ENCODE measurements at regions not wholly inside any gene's neighbourhood (a gene's known extent, or its start where the extent isn't known, plus 50 kb on each side); places are given as distances from the start of the nearest gene placed in this dataset.

- no peak for DNase-seq (ENCODE audit: low spot score)
- H3K9me3 ChIP-seq (ENCODE audit: low read length): no peaks in the 10 kb centered on the region
- H3K36me3 ChIP-seq (ENCODE audit: insufficient read depth, low read length): no peaks in the 10 kb centered on the region
- no peaks in the 10 kb centered on the region for H4K20me1 ChIP-seq (ENCODE audit: insufficient read depth, low read length)
- no TSS peak for BruUV-seq (replicated peaks)
- intact Hi-C loops (cut with micrococcal nuclease; ENCODE audit: unreplicated experiment): no loop called here
- no peak overlapping the region for H3K27ac ChIP-seq (ENCODE audit: low read depth, low read length, poor library complexity, severe bottlenecking)
- POLR2A ChIA-PET: interaction anchor here (0.7 to 2.3 kb wide), 3 partner anchors 10 to 393 kb away, joined by 3 to 9 read pairs (median 6); no protein-coding TSS in a partner anchor
- H2AFZ ChIP-seq (ENCODE audit: low read length): no peak overlapping the region
- H3K4me3 ChIP-seq (ENCODE audit: low read depth, low read length, poor library complexity, severe bottlenecking): no peak overlapping the region
- no peak for TF ChIP-seq CTCF (conservative IDR thresholded peaks at IDR 0.05; ENCODE audit: low read length)
- no peak for TF ChIP-seq EZH2phosphoT487 (IDR thresholded peaks at IDR 0.05; ENCODE audit: borderline replicate concordance, low read depth, low read length)
- no peaks in the 10 kb centered on the region for H3K4me1 ChIP-seq (ENCODE audit: insufficient read depth, low read length, poor library complexity, severe bottlenecking)
- CTCF ChIA-PET (ENCODE audit: unreplicated experiment): no interaction called here
- H3K9me2 ChIP-seq (ENCODE audit: insufficient read depth, low read length): no peaks in the 10 kb centered on the region
- H3K4me2 ChIP-seq (ENCODE audit: low read length): no peak overlapping the region
- H3K79me2 ChIP-seq (ENCODE audit: insufficient read depth, low read depth, low read length): no peaks in the 10 kb centered on the region
Observed at GRCh38 chr1:106969731-106970130, 86.7 kb upstream of the PRMT6 start.

- no peaks in the 10 kb centered on the region for H3K36me3 ChIP-seq (ENCODE audit: insufficient read depth, low read length)
- H3K9me3 ChIP-seq (ENCODE audit: low read length): no peaks in the 10 kb centered on the region; the same call in 1 of the 2 replicates
- no peak overlapping the region for H3K4me3 ChIP-seq (ENCODE audit: low read depth, low read length, poor library complexity, severe bottlenecking)
- TF ChIP-seq EZH2phosphoT487 (IDR thresholded peaks at IDR 0.05; ENCODE audit: borderline replicate concordance, low read depth, low read length) (no peak), CTCF (conservative IDR thresholded peaks at IDR 0.05; ENCODE audit: low read length) (no peak)
- intact Hi-C loops (cut with micrococcal nuclease; ENCODE audit: unreplicated experiment): no loop called here
- no peaks in the 10 kb centered on the region for H3K79me2 ChIP-seq (ENCODE audit: insufficient read depth, low read depth, low read length)
- no peaks in the 10 kb centered on the region for H3K9me2 ChIP-seq (ENCODE audit: insufficient read depth, low read length)
- H3K4me2 ChIP-seq (ENCODE audit: low read length): no peak overlapping the region
- ChIA-PET CTCF (ENCODE audit: unreplicated experiment) (no interaction called here), POLR2A (interaction anchor here (0.5 to 1.8 kb wide), 3 partner anchors 12 to 178 kb away, joined by 3 to 7 read pairs (median 3); no protein-coding TSS in a partner anchor)
- no TSS peak for BruUV-seq (replicated peaks)
- H2AFZ ChIP-seq (ENCODE audit: low read length): peak overlapping the region; percentile 67
- no peaks in the 10 kb centered on the region for H3K4me1 ChIP-seq (ENCODE audit: insufficient read depth, low read length, poor library complexity, severe bottlenecking)
- DNase-seq (ENCODE audit: low spot score): no peak
- H4K20me1 ChIP-seq (ENCODE audit: insufficient read depth, low read length): no peaks in the 10 kb centered on the region
- H3K27ac ChIP-seq (ENCODE audit: low read depth, low read length, poor library complexity, severe bottlenecking): no peak overlapping the region
Observed at GRCh38 chr1:106972074-106972473, 84.4 kb upstream of the PRMT6 start.

GRCh38 chr1:106975944-106976343 lies 80.5 kb upstream of the PRMT6 start:
- CTCF ChIA-PET (ENCODE audit: unreplicated experiment): no interaction called here
- Histone ChIP-seq H3K27ac (ENCODE audit: low read depth, low read length, poor library complexity, severe bottlenecking) (no peak overlapping the region), H3K79me2 (ENCODE audit: insufficient read depth, low read depth, low read length) (no peaks in the 10 kb centered on the region), H3K4me1 (ENCODE audit: insufficient read depth, low read length, poor library complexity, severe bottlenecking) (no peaks in the 10 kb centered on the region), H3K9me3 (ENCODE audit: low read length) (peaks cover 6% of the 10 kb centered on the region; the same call in 1 of the 2 replicates), H2AFZ (ENCODE audit: low read length) (no peak overlapping the region), H3K36me3 (ENCODE audit: insufficient read depth, low read length) (no peaks in the 10 kb centered on the region), H3K4me3 (ENCODE audit: low read depth, low read length, poor library complexity, severe bottlenecking) (no peak overlapping the region), H4K20me1 (ENCODE audit: insufficient read depth, low read length) (no peaks in the 10 kb centered on the region), H3K9me2 (ENCODE audit: insufficient read depth, low read length) (no peaks in the 10 kb centered on the region), H3K4me2 (ENCODE audit: low read length) (no peak overlapping the region)
- TF ChIP-seq EZH2phosphoT487 (IDR thresholded peaks at IDR 0.05; ENCODE audit: borderline replicate concordance, low read depth, low read length): no peak
- TF ChIP-seq CTCF (conservative IDR thresholded peaks at IDR 0.05; ENCODE audit: low read length): peak; percentile 76
- intact Hi-C loops (cut with micrococcal nuclease; ENCODE audit: unreplicated experiment): no loop called here
- POLR2A ChIA-PET: interaction anchor here (1.2 kb wide), 1 partner anchor 65 kb away, joined by 6 read pairs; no protein-coding TSS in a partner anchor
- DNase-seq (ENCODE audit: low spot score): peak; percentile 41
- BruUV-seq (replicated peaks): no TSS peak

All from OCI-LY7 (cell line).